Choroid plexus epithelial cell (primary cell): ENCODE measurements at regions not wholly inside any gene's neighbourhood (a gene's known extent, or its start where the extent isn't known, plus 50 kb on each side); places are given as distances from the start of the nearest gene placed in this dataset.
A peak's percentile ranks its signal among the peaks of the same experiment; 100 is the strongest.

ENCODE experiments used
- DNase-seq: peaks from one replicate; pipeline ENCODE4 v3.0.0-alpha.2; 2010; ENCODE audit warnings: low read depth
- H3K4me3 ChIP-seq: 2 replicates; pipeline ENCODE4 v1.5.1; 2011; ENCODE audit warnings: low read depth, mild to moderate bottlenecking, control low read depth, low read length, moderate library complexity
- TF ChIP-seq, protein P1 (sequence below): conservative IDR thresholded peaks from 2 replicates; pipeline ENCODE4 v1.5.1; 2011; ENCODE audit warnings: low read depth, mild to moderate bottlenecking, control low read depth, inconsistent platforms, low read length, moderate library complexity

DNA sequence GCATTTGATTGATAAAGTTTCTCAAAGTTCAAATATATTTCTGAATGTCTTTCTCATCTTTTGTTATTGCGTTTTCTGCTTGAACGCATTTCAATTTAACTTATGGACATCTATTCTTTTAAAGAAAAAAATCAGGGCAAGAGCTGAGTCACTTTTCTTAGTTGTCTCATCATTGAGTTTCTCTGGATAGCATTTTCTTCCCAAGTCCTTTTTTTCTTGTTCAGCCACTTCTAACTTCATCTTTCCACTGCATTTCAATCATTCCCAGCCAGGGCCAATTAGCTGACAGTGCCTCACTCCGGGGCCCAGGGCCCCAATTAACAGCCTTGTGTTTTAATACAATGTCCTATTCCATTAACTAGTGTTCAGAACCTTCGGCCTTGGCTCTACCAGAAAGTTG, 216.3 kb downstream of the B3GLCT start:
- no peak overlapping the region for H3K4me3 ChIP-seq
- TF ChIP-seq, protein P1, sequence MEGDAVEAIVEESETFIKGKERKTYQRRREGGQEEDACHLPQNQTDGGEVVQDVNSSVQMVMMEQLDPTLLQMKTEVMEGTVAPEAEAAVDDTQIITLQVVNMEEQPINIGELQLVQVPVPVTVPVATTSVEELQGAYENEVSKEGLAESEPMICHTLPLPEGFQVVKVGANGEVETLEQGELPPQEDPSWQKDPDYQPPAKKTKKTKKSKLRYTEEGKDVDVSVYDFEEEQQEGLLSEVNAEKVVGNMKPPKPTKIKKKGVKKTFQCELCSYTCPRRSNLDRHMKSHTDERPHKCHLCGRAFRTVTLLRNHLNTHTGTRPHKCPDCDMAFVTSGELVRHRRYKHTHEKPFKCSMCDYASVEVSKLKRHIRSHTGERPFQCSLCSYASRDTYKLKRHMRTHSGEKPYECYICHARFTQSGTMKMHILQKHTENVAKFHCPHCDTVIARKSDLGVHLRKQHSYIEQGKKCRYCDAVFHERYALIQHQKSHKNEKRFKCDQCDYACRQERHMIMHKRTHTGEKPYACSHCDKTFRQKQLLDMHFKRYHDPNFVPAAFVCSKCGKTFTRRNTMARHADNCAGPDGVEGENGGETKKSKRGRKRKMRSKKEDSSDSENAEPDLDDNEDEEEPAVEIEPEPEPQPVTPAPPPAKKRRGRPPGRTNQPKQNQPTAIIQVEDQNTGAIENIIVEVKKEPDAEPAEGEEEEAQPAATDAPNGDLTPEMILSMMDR, result no peak
- no peak for DNase-seq

DNA sequence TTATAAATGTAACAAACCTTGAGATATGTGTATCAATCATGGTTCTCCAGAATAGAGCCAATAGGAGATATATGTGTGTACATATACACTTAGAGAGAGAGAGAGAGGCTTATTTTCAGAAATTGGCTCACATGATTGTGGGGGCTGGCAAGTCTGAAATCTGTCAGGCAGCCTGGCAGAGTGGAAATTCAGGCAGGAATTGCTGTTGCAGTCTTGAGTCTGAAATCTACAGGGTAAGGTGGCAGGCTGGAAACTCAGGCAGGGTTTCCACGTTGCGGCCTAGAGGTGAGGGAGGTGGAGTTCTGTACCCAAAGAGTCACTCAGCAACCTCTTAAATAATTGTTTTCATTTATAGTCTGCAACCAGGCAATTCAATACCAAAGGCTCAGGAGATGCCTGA, 218.4 kb downstream of the B3GLCT start:
- DNase-seq, result no peak
- no peak overlapping the region for H3K4me3 ChIP-seq
- TF ChIP-seq, protein P1, result no peak

DNA sequence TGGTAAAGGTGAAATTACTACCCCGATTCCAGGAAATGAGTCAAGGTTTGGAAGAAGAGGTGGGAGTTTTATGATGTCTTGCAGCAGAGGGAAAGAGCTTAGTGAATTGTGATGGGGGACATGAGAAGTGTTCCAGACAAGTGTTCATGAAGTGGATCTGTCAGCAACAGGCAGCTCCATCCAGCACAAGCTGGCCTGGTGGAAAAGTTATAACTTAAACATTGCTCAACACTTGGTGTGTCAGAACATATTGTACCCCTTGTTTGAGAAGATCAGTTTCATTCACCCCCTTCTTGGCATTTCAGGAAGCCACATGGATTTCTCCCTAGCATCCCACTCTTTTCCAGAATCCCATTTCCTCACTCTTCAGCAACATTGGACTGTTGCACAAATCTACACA, 222.0 kb downstream of the B3GLCT start:
- TF ChIP-seq, protein P1, result no peak
- H3K4me3 ChIP-seq, result no peak overlapping the region
- no peak for DNase-seq

DNA sequence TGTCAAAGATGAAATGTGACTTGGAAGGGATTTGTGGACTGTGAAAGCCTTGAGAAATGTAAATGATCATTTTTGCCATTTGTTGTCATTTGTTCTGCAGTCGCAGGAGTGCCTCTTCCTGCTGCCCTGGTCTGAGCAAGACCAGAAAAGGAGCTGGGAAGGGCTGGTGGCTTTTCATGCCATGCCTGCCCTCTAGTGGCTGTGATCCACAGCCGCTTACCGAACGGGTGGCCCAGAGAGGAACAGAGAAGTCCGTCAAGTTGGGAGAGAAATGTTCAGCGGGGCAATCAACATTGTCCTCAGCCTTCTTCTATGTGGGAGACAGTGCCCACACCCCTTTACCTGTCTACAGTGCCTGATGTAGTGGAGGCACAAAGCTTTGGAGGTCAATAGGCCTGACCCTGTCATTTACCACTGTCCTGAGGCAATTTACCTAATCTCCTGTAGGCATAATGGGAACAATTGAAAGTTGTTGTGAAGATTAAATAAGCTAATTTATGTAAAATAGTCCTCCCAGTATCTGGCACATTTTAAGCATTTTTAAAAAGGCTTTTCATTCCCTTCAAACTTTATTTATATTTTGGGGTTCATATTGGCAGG, 224.5 kb downstream of the B3GLCT start:
- DNase-seq, result peak; percentile 92
- TF ChIP-seq, protein P1, result peak; percentile 99
- no peak overlapping the region for H3K4me3 ChIP-seq

DNA sequence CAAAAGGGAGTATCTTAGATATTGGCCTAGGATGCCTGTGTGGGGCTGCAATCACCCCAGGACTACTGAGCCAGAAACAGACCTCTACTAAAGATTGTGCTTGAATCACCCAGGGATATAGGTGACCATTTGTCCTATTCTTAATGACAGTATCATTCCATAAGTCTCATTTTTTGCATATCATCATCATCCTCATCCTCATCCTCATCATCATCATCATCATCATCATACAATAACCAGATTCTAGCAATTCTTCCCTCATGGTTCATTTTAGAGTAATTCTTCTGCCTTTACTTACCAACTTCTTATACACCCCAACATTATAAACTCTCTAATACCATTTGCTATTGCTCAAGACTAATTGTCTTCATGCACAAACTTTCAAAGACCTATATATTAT, 226.6 kb downstream of the B3GLCT start:
- no peak for DNase-seq
- H3K4me3 ChIP-seq, result no peak overlapping the region
- TF ChIP-seq, protein P1, result no peak

DNA sequence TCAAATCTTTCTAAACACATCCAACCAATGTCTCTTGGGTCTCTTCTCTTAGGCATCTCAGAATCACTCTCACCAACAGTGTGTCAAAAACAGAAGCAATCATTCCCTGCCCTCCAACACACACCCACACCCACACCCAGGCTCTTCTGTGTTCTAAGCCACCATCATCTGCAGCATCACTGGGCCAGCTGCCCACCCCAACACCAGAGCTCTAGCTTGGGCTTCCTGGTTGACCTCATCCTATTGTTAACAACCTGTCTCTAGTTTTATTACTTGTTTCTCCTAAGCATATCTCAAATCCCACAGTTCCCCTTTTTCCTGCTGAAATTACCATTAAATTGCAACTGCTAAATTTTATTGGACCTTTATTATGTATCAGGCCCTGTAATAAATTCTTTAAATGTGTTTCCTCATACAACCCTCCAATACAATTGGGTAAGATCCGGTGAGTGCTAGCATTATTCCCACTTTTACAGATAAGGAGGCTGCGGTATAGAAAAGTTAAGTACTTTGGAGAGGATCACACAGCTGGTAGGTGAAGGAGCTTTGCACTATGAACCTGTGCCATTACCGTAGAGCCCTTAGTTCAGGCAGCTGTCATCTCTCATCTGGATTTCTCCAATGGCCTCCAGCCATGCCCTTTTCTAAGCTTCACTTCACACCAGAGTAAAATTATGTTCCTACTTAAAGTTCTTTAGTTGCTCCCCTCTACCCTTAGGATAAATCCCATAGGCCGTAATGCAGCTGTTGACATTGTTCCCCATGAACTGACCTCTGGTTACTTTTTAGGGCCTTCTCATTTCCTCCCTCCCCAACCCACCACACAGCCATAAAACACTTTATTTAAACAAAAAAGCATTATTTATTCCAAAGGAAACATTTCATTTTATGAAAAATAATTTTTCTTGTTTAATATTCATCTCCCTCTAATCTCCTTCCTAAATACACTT, 227.7 kb downstream of the B3GLCT start:
- no peak overlapping the region for H3K4me3 ChIP-seq
- DNase-seq, result no peak
- TF ChIP-seq, protein P1, result no peak
